ENCODE measurements at regions not wholly inside any gene's neighbourhood (a gene's known extent, or its start where the extent isn't known, plus 50 kb on each side); places are given as distances from the start of the nearest gene placed in this dataset.

- no peak for TF ChIP-seq ZNF704 (tag by site-specific recombination; IDR thresholded peaks at IDR 0.05)
- TF ChIP-seq ZNF416 (tag by site-specific recombination; IDR thresholded peaks at IDR 0.05) = no peak
- TF ChIP-seq ZNF211 (tag by site-specific recombination; IDR thresholded peaks at IDR 0.05; ENCODE audit: low read depth) = no peak
- no peak for TF ChIP-seq ZNF626 (tag by site-specific recombination; IDR thresholded peaks at IDR 0.05)
- TF ChIP-seq ZNF510 (tag by site-specific recombination; IDR thresholded peaks at IDR 0.05; ENCODE audit: insufficient replicate concordance) = no peak
- no peak for TF ChIP-seq GLIS1 (tag by site-specific recombination; IDR thresholded peaks at IDR 0.05)
- TF ChIP-seq, protein P1, sequence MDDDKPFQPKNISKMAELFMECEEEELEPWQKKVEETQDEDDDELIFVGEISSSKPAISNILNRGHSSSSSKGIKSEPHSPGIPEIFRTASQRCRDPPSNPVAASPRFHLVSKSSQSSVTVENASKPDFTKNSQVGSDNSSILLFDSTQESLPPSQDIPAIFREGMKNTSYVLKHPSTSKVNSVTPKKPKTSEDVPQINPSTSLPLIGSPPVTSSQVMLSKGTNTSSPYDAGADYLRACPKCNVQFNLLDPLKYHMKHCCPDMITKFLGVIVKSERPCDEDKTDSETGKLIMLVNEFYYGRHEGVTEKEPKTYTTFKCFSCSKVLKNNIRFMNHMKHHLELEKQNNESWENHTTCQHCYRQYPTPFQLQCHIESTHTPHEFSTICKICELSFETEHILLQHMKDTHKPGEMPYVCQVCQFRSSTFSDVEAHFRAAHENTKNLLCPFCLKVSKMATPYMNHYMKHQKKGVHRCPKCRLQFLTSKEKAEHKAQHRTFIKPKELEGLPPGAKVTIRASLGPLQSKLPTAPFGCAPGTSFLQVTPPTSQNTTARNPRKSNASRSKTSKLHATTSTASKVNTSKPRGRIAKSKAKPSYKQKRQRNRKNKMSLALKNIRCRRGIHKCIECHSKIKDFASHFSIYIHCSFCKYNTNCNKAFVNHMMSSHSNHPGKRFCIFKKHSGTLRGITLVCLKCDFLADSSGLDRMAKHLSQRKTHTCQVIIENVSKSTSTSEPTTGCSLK (tag by site-specific recombination; IDR thresholded peaks at IDR 0.05) = no peak
- no peak for TF ChIP-seq EGR2 (tag by site-specific recombination; IDR thresholded peaks at IDR 0.05; ENCODE audit: low read depth)
Observed at GRCh38 chr7:68511281-68511680, 1087.0 kb upstream of the AUTS2 start (continued).

GRCh38 chr7:68512466-68512865, 1085.8 kb upstream of the AUTS2 start:
- no peak overlapping the region for H3K4me3 ChIP-seq (ENCODE audit: low read depth, low read length)
- ChIA-PET POLR2A (no interaction called here), CTCF (no interaction called here)
- no peaks in the 10 kb centered on the region for H3K36me3 ChIP-seq (ENCODE audit: control insufficient read depth in 2 of 2, insufficient read depth in 1 of 2, low read length in 2 of 2)
- no peak overlapping the region for H3K27ac ChIP-seq (ENCODE audit: extremely low read depth, low read depth, low read length)
- no peaks in the 10 kb centered on the region for H3K4me1 ChIP-seq (ENCODE audit: control insufficient read depth, insufficient read depth, low read length)
- H3K9me3 ChIP-seq (ENCODE audit: control insufficient read depth, insufficient read depth, low read depth, low read length) = no peaks in the 10 kb centered on the region
- TF ChIP-seq ZNF221 (tag by site-specific recombination; IDR thresholded peaks at IDR 0.05; ENCODE audit: borderline replicate concordance) (no peak), ZNF335 (tag by site-specific recombination; conservative IDR thresholded peaks at IDR 0.05) (no peak), ZNF785 (tag by site-specific recombination; IDR thresholded peaks at IDR 0.05) (no peak), ZNF529 (tag by site-specific recombination; IDR thresholded peaks at IDR 0.05; ENCODE audit: insufficient replicate concordance) (no peak), ZNF585B (tag by site-specific recombination; IDR thresholded peaks at IDR 0.05) (no peak), ZNF704 (tag by site-specific recombination; IDR thresholded peaks at IDR 0.05) (no peak), ZNF544 (tag by site-specific recombination; IDR thresholded peaks at IDR 0.05) (no peak), SCRT2 (tag by site-specific recombination; IDR thresholded peaks at IDR 0.05) (no peak), ZFP41 (tag by site-specific recombination; IDR thresholded peaks at IDR 0.05; ENCODE audit: borderline replicate concordance) (no peak), PRDM2 (tag by site-specific recombination; IDR thresholded peaks at IDR 0.05; ENCODE audit: borderline replicate concordance) (no peak), ZBTB7A (tag by site-specific recombination; IDR thresholded peaks at IDR 0.05; ENCODE audit: low read depth) (no peak), PRDM10 (tag by site-specific recombination; IDR thresholded peaks at IDR 0.05) (no peak)
- TF ChIP-seq, protein P2, sequence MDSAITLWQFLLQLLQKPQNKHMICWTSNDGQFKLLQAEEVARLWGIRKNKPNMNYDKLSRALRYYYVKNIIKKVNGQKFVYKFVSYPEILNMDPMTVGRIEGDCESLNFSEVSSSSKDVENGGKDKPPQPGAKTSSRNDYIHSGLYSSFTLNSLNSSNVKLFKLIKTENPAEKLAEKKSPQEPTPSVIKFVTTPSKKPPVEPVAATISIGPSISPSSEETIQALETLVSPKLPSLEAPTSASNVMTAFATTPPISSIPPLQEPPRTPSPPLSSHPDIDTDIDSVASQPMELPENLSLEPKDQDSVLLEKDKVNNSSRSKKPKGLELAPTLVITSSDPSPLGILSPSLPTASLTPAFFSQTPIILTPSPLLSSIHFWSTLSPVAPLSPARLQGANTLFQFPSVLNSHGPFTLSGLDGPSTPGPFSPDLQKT (IDR thresholded peaks at IDR 0.05; ENCODE audit: borderline replicate concordance, low read depth, low read length) = no peak

All from HEK293 (cell line).